H1 (cell line): ENCODE measurements at regions not wholly inside any gene's neighbourhood (a gene's known extent, or its start where the extent isn't known, plus 50 kb on each side); places are given as distances from the start of the nearest gene placed in this dataset.

Source experiments
- CTCF ChIA-PET: fragments of 300-600 bp; sonication (Branson Sonifier 250); formaldehyde crosslinking; loops from one replicate; lab custom pipeline; 2021; ENCODE audit not compliant: partially characterized antibody; lab: Charles Lee
- POLR2A ChIA-PET: fragments of 300-600 bp; sonication (Branson Sonifier 250); formaldehyde crosslinking; loops from one replicate; lab custom pipeline; 2021; ENCODE audit warnings: inconsistent platforms; ENCODE audit not compliant: partially characterized antibody; lab: Charles Lee
- DNase-seq, 2 experiments: peaks; one replicate each; pipeline versions ENCODE4 v3.0.0 to v3.0.0-alpha.2; 2010 to 2022; ENCODE audit warnings: low spot score in 2 of 2, low read depth in 1 of 2, mixed read lengths in 1 of 2
- FAIRE-seq: peaks from 2 replicates; lab custom pipeline; 2011; peaks lifted over from hg19 to GRCh38; lab: Jason Lieb, UNC
- H2AFZ ChIP-seq: 2 replicates; pipeline ENCODE4 v1.8.1; 2012; ENCODE audit warnings: low read length, inconsistent platforms
- H2AK5ac ChIP-seq: 2 replicates; pipeline ENCODE4 v1.6.1; 2013; ENCODE audit warnings: low read depth, low read length
- H2BK120ac ChIP-seq: replicated peaks from 2 replicates; pipeline ENCODE3; 2013; ENCODE audit warnings: low read depth, low read length, inconsistent platforms
- H2BK12ac ChIP-seq: 2 replicates; pipeline ENCODE4 v1.6.1; 2013; ENCODE audit warnings: low read depth, low read length
- H2BK15ac ChIP-seq: 2 replicates; pipeline ENCODE4 v1.6.1; 2013; ENCODE audit warnings: low read length
- H2BK20ac ChIP-seq: 2 replicates; pipeline ENCODE4 v1.6.1; 2013; ENCODE audit warnings: low read length
- H2BK5ac ChIP-seq: 2 replicates; pipeline ENCODE4 v1.6.1; 2013; ENCODE audit warnings: low read depth, low read length
- H3K14ac ChIP-seq: 2 replicates; pipeline ENCODE4 v1.6.1; 2013; ENCODE audit warnings: inconsistent platforms; ENCODE audit not compliant: insufficient read length
- H3K18ac ChIP-seq: 2 replicates; pipeline ENCODE4 v1.6.1; 2013; ENCODE audit warnings: low read length; ENCODE audit errors: extremely low read depth
- H3K23ac ChIP-seq: 2 replicates; pipeline ENCODE4 v1.6.1; 2013; ENCODE audit warnings: inconsistent platforms; ENCODE audit not compliant: insufficient read length
- H3K23me2 ChIP-seq: 2 replicates; pipeline ENCODE4 v1.6.1; 2013; ENCODE audit warnings: low read depth, low read length
- H3K27ac ChIP-seq: 2 replicates; pipeline ENCODE4 v1.6.1; 2011; ENCODE audit warnings: low read depth, low read length, inconsistent platforms
- H3K27me3 ChIP-seq, 4 experiments: replicated peaks in 1 of 4; 1 replicate in 1 of 4; 2 replicates in 3 of 4; pipeline versions ENCODE4 v1.6.1 to v1.8.1; 2011 to 2013; ENCODE audit warnings: low read length in 3 of 4, mild to moderate bottlenecking in 3 of 4, inconsistent platforms in 2 of 4, mixed read lengths in 2 of 4, moderate library complexity in 1 of 4; ENCODE audit not compliant: control insufficient read depth in 3 of 4, insufficient read depth in 3 of 4; ENCODE audit errors: extremely low read depth in 1 of 4
- H3K36me3 ChIP-seq, 4 experiments: 2 replicates each; pipeline versions ENCODE4 v1.6.1 to v1.8.1; 2011 to 2013; ENCODE audit warnings: mild to moderate bottlenecking in 4 of 4, low read length in 3 of 4, moderate library complexity in 2 of 4, control low read depth in 1 of 4, inconsistent platforms in 1 of 4; ENCODE audit not compliant: insufficient read depth in 4 of 4, control insufficient read depth in 2 of 4
- H3K4ac ChIP-seq: replicated peaks from 2 replicates; pipeline ENCODE3; 2013; ENCODE audit warnings: low read length, low read depth, mixed read lengths, inconsistent platforms; ENCODE audit not compliant: insufficient read length
- H3K4me1 ChIP-seq, 4 experiments: replicated peaks in 1 of 4; 1 replicate in 1 of 4; 2 replicates in 3 of 4; pipeline versions ENCODE4 v1.6.1 to v1.8.1; 2011 to 2013; ENCODE audit warnings: low read length in 3 of 4, inconsistent platforms in 2 of 4, mixed read lengths in 1 of 4; ENCODE audit not compliant: insufficient read depth in 4 of 4, control insufficient read depth in 3 of 4
- H3K4me2 ChIP-seq, 2 experiments: 2 replicates each; pipeline versions ENCODE4 v1.6.1 to v1.8.1; 2011 to 2013; ENCODE audit warnings: low read depth in 2 of 2, low read length in 2 of 2, control low read depth in 1 of 2, inconsistent platforms in 1 of 2, mild to moderate bottlenecking in 1 of 2; ENCODE audit not compliant: insufficient read depth in 1 of 2
- H3K4me3 ChIP-seq, 4 experiments: fragments of 200-600, 300-600 bp in 1 of 4; sonication (generic), shearing (Covaris generic), sonication (Bioruptor Twin) in 1 of 4; 2 replicates each; pipeline versions ENCODE4 v1.5.1 to v1.8.1; 2011 to 2016; ENCODE audit warnings: low read length in 4 of 4, low read depth in 3 of 4, control low read depth in 2 of 4, inconsistent platforms in 2 of 4, mild to moderate bottlenecking in 2 of 4, mixed read lengths in 1 of 4, moderate library complexity in 1 of 4; ENCODE audit not compliant: insufficient read depth in 2 of 4; ENCODE audit errors: extremely low read depth in 1 of 4
- H3K56ac ChIP-seq: replicated peaks from 2 replicates; pipeline ENCODE3; 2013; ENCODE audit warnings: low read depth, mild to moderate bottlenecking, mixed read lengths, low read length, inconsistent platforms; ENCODE audit not compliant: insufficient read length
- H3K79me1 ChIP-seq: 2 replicates; pipeline ENCODE4 v1.6.1; 2013; ENCODE audit warnings: low read depth, low read length, control low read depth
- H3K79me2 ChIP-seq, 2 experiments: 2 replicates each; pipeline versions ENCODE4 v1.6.1 to v1.8.1; 2012 to 2013; ENCODE audit warnings: low read length in 2 of 2, mild to moderate bottlenecking in 2 of 2, inconsistent platforms in 1 of 2; ENCODE audit not compliant: insufficient read depth in 2 of 2, control insufficient read depth in 1 of 2
- H3K9ac ChIP-seq, 4 experiments: replicated peaks in 1 of 4; 1 replicate in 1 of 4; 2 replicates in 3 of 4; pipeline versions ENCODE4 v1.6.1 to v1.8.1; 2011 to 2013; ENCODE audit warnings: low read depth in 3 of 4, low read length in 3 of 4, control low read depth in 2 of 4, mild to moderate bottlenecking in 2 of 4, moderate library complexity in 2 of 4, inconsistent platforms in 1 of 4; ENCODE audit errors: extremely low read depth in 1 of 4
- H3K9me3 ChIP-seq, 2 experiments: 2 replicates each; pipeline versions ENCODE4 v1.6.1 to v1.8.1; 2012 to 2013; ENCODE audit warnings: mild to moderate bottlenecking in 2 of 2, moderate library complexity in 2 of 2, control low read depth in 1 of 2, inconsistent platforms in 1 of 2, low read depth in 1 of 2, low read length in 1 of 2, mixed read lengths in 1 of 2; ENCODE audit not compliant: insufficient read depth in 2 of 2
- H4K20me1 ChIP-seq, 2 experiments: replicated peaks in 1 of 2; 2 replicates each; pipeline versions ENCODE3 to v1.8.1; 2011 to 2013; ENCODE audit warnings: inconsistent platforms in 2 of 2, low read length in 2 of 2, mild to moderate bottlenecking in 1 of 2; ENCODE audit not compliant: insufficient read depth in 2 of 2, control insufficient read depth in 1 of 2
- H4K5ac ChIP-seq: 2 replicates; pipeline ENCODE4 v1.6.1; 2013; ENCODE audit warnings: low read length, low read depth, mixed read lengths, inconsistent platforms; ENCODE audit not compliant: insufficient read length
- H4K8ac ChIP-seq: 2 replicates; pipeline ENCODE4 v1.8.0; 2013; ENCODE audit warnings: mild to moderate bottlenecking, moderate library complexity, low read length, inconsistent platforms; ENCODE audit not compliant: insufficient read depth; ENCODE audit errors: extremely low read depth
- H4K91ac ChIP-seq: replicated peaks from 2 replicates; pipeline ENCODE3; 2013; ENCODE audit warnings: low read length, mixed read lengths, inconsistent platforms; ENCODE audit not compliant: insufficient read length
- ASH2L ChIP-seq: fragments of 200-600, 300-600 bp; sonication (generic); IDR thresholded peaks from one replicate; pipeline ENCODE4 v1.7.1; 2017; ENCODE audit warnings: low read length
- ATF2 ChIP-seq: IDR thresholded peaks from 2 replicates; pipeline ENCODE4 v1.6.1; 2012; ENCODE audit warnings: low read length, inconsistent platforms
- CHD1 ChIP-seq: IDR thresholded peaks from 2 replicates; pipeline ENCODE4 v1.6.1; 2012; ENCODE audit warnings: low read depth, low read length, improper control_type of control experiment
- GTF2F1 ChIP-seq: IDR thresholded peaks from 2 replicates; pipeline ENCODE4 v1.6.1; 2012; ENCODE audit warnings: low read depth, low read length, improper control_type of control experiment, borderline replicate concordance
- HDAC6 ChIP-seq: IDR thresholded peaks from one replicate; pipeline ENCODE4 v1.7.1; 2012; ENCODE audit warnings: low read depth, mild to moderate bottlenecking, inconsistent platforms, low read length, moderate library complexity
- KDM1A ChIP-seq: fragments of 200-600, 300-600 bp; sonication (generic); IDR thresholded peaks from 2 replicates; pipeline ENCODE4 v1.7.1; 2016; ENCODE audit warnings: mild to moderate bottlenecking, low read length, borderline replicate concordance
- POU5F1 ChIP-seq: IDR thresholded peaks from 2 replicates; pipeline ENCODE4 v1.6.1; 2011; ENCODE audit warnings: low read depth, mild to moderate bottlenecking, low read length, moderate library complexity
- RAD21 ChIP-seq, 2 experiments: IDR thresholded peaks in 1 of 2; conservative IDR thresholded peaks in 1 of 2; 2 replicates each; pipeline ENCODE4 v1.6.1; 2011; ENCODE audit warnings: low read depth in 2 of 2, low read length in 2 of 2, improper control_type of control experiment in 1 of 2, inconsistent platforms in 1 of 2, mild to moderate bottlenecking in 1 of 2, moderate library complexity in 1 of 2
- SAP30 ChIP-seq: fragments of 300-600 bp; sonication (generic); IDR thresholded peaks from 2 replicates; pipeline ENCODE4 v1.7.1; 2012; ENCODE audit warnings: low read length, moderate library complexity, mild to moderate bottlenecking, inconsistent platforms; ENCODE audit not compliant: insufficient read depth, insufficient replicate concordance
- SRF ChIP-seq: IDR thresholded peaks from 2 replicates; pipeline ENCODE4 v1.6.1; 2011; ENCODE audit warnings: mild to moderate bottlenecking, low read depth, low read length, moderate library complexity
- YY1 ChIP-seq: IDR thresholded peaks from 2 replicates; pipeline ENCODE4 v1.6.1; 2011; ENCODE audit warnings: low read depth, mild to moderate bottlenecking, low read length
- WGBS, 2 experiments: shearing (Covaris generic) in 1 of 2; methylation state at CpG; one replicate each; pipeline versions ENCODE4 v1.1.6 to v1.1.7; 2013 to 2015; ENCODE audit warnings: low lambda C conversion rate in 2 of 2, mixed read lengths in 2 of 2, inconsistent platforms in 1 of 2, low coverage in 1 of 2, missing lambda C conversion rate in 1 of 2; ENCODE audit not compliant: insufficient replicate concordance in 2 of 2, insufficient coverage in 1 of 2, insufficient read length in 1 of 2; ENCODE audit errors: extremely low coverage in 1 of 2, missing lambda C conversion rate in 1 of 2; 5-methylcytosine and 5-hydroxymethylcytosine counted together

- no peak for FAIRE-seq
Measured at GRCh38 chrX:45274576-45274975, 73.9 kb upstream of the DIPK2B start.

More at GRCh38 chrX:45274576-45274975, 73.9 kb upstream of the DIPK2B start:
- Histone ChIP-seq H4K5ac (no peak overlapping the region), H3K79me1 (no peaks in the 10 kb centered on the region), H4K20me1 (no peaks in the 10 kb centered on the region), H3K4me2 (no peak overlapping the region), H3K79me2 (no peaks in the 10 kb centered on the region), H3K23ac (no peak overlapping the region), H2BK120ac (no peak overlapping the region), H3K27ac (no peak overlapping the region), H4K91ac (no peak overlapping the region), H3K4me1 (no peaks in the 10 kb centered on the region), H3K23me2 (no peaks in the 10 kb centered on the region), H3K18ac (no peak overlapping the region), H2AFZ (no peak overlapping the region), H3K4me3 (no peak overlapping the region), H3K27me3 (no peaks in the 10 kb centered on the region), H4K8ac (no peak overlapping the region), H2BK12ac (no peak overlapping the region), H3K4ac (no peak overlapping the region), H3K36me3 (no peaks in the 10 kb centered on the region), H3K9me3 (no peaks in the 10 kb centered on the region), H3K14ac (no peak overlapping the region), H2BK5ac (no peak overlapping the region), H3K56ac (no peak overlapping the region), H2BK20ac (no peak overlapping the region), H2BK15ac (no peak overlapping the region), H2AK5ac (no peak overlapping the region), H3K9ac (no peak overlapping the region)
- ChIA-PET CTCF (no interaction called here), POLR2A (no interaction called here)
- TF ChIP-seq POU5F1, result no peak
- no peak for TF ChIP-seq ATF2
- no peak for TF ChIP-seq KDM1A
- no peak for TF ChIP-seq RAD21 (IDR thresholded peaks at IDR 0.05 in 1 of 2, conservative IDR thresholded peaks at IDR 0.05 in 1 of 2; ENCODE audit: low read depth in 2 of 2, low read length in 2 of 2)
- TF ChIP-seq YY1, result no peak
- no peak for TF ChIP-seq CHD1
- TF ChIP-seq HDAC6, result no peak
- TF ChIP-seq SRF, result no peak
- no peak for TF ChIP-seq GTF2F1
- TF ChIP-seq ASH2L, result no peak
- no peak for TF ChIP-seq SAP30
- WGBS, 2 experiments, result 73% methylated on average over 1 of the region's 1 CpG; no CpG with 5 or more reads in 1 of the 2 experiments
- no peak for DNase-seq
